ENCODE measurements at regions not wholly inside any gene's neighbourhood (a gene's known extent, or its start where the extent isn't known, plus 50 kb on each side); places are given as distances from the start of the nearest gene placed in this dataset.

- TF ChIP-seq CTCF (IDR thresholded peaks at IDR 0.05) (no peak), POLR2A (IDR thresholded peaks at IDR 0.05) (no peak)
Measured at GRCh38 chr21:38930066-38930465, 124.3 kb downstream of the ETS2 start.
